GM18502 (cell line): ENCODE measurements at regions not wholly inside any gene's neighbourhood (a gene's known extent, or its start where the extent isn't known, plus 50 kb on each side); places are given as distances from the start of the nearest gene placed in this dataset.
"Not testable (repeated sequence)": the region's sequence is repeated elsewhere in the genome, so short reads cannot be mapped to it uniquely, and the experiment has no call there.

Source experiments
- ATAC-seq: cut with Tn5 transposase; IDR thresholded peaks from one replicate; pipeline ENCODE4 v1.9.1; 2021; ENCODE audit warnings: mild to moderate bottlenecking; ENCODE audit not compliant: unreplicated experiment, poor library complexity

GRCh38 chrX:109184506-109185139 lies 297.3 kb downstream of the GUCY2F start:
- ATAC-seq: no peak

GRCh38 chrX:109172091-109172602 lies 309.7 kb downstream of the GUCY2F start:
- ATAC-seq: no peak

- no peak for ATAC-seq
Measured at GRCh38 chrX:109155161-109155560, 326.7 kb downstream of the GUCY2F start.

GRCh38 chrX:109144173-109144572 lies 337.7 kb downstream of the GUCY2F start:
- ATAC-seq: not testable (repeated sequence)

GRCh38 chrX:109140463-109140862 lies 341.4 kb downstream of the GUCY2F start:
- ATAC-seq: no peak

GRCh38 chrX:109134777-109135176 lies 347.1 kb downstream of the GUCY2F start:
- ATAC-seq: no peak

GRCh38 chrX:109125304-109125703 lies 356.6 kb downstream of the GUCY2F start:
- ATAC-seq: no peak

GRCh38 chrX:109089359-109089758 lies 353.0 kb upstream of the IRS4 start:
- ATAC-seq: no peak

GRCh38 chrX:109077788-109078187 lies 341.4 kb upstream of the IRS4 start:
- no peak for ATAC-seq

GRCh38 chrX:109054181-109054581 lies 317.8 kb upstream of the IRS4 start:
- not testable (repeated sequence) for ATAC-seq

GRCh38 chrX:109049903-109050302 lies 313.5 kb upstream of the IRS4 start:
- no peak for ATAC-seq

GRCh38 chrX:109049416-109049815 lies 313.1 kb upstream of the IRS4 start:
- no peak for ATAC-seq

GRCh38 chrX:109040057-109040456 lies 303.7 kb upstream of the IRS4 start:
- no peak for ATAC-seq

- peak; percentile 62 for ATAC-seq
Measured at GRCh38 chrX:109036624-109037023, 300.3 kb upstream of the IRS4 start.

GRCh38 chrX:108993909-108994308 lies 257.5 kb upstream of the IRS4 start:
- no peak for ATAC-seq

- not testable (repeated sequence) for ATAC-seq
Measured at GRCh38 chrX:108972899-108973298, 236.5 kb upstream of the IRS4 start.

GRCh38 chrX:108947205-108947604 lies 210.8 kb upstream of the IRS4 start:
- no peak for ATAC-seq

- no peak for ATAC-seq
Measured at GRCh38 chrX:108946531-108946930, 210.2 kb upstream of the IRS4 start.

- ATAC-seq: no peak
Measured at GRCh38 chrX:108945883-108946523, 209.6 kb upstream of the IRS4 start.

- ATAC-seq: no peak
Measured at GRCh38 chrX:108914791-108915190, 178.4 kb upstream of the IRS4 start.

GRCh38 chrX:108903831-108904230 lies 167.5 kb upstream of the IRS4 start:
- not testable (repeated sequence) for ATAC-seq

GRCh38 chrX:108900333-108900732 lies 164.0 kb upstream of the IRS4 start:
- ATAC-seq: no peak
